Upper lobe of left lung (tissue), 6 donors: ENCODE measurements at regions not wholly inside any gene's neighbourhood (a gene's known extent, or its start where the extent isn't known, plus 50 kb on each side); places are given as distances from the start of the nearest gene placed in this dataset.
"Not testable (repeated sequence)": the region's sequence is repeated elsewhere in the genome, so short reads cannot be mapped to it uniquely, and the experiment has no call there.

Experiments used
- ATAC-seq, 2 donors: fragments of 200-7000 bp; cut with Tn5 transposase; one replicate each; pipeline ENCODE4 v1.9.1; 2022; ENCODE audit warnings: mild to moderate bottlenecking in 2 of 2, moderate library complexity in 2 of 2; ENCODE audit not compliant: low FRiP score in 2 of 2
- DNase-seq, 2 donors: peaks; one replicate each; pipeline ENCODE4 v3.0.0-alpha.2; 2019 to 2020
- H3K27ac ChIP-seq, 4 donors: fragments of 200-600 bp; sonication (generic); one replicate each; pipeline ENCODE4 v1.5.1; 2016 to 2019
- H3K27me3 ChIP-seq, 4 donors: fragments of 200-600 bp; sonication (generic); one replicate each; pipeline ENCODE4 v1.5.1; 2017 to 2019
- H3K36me3 ChIP-seq, 4 donors: fragments of 200-600 bp; sonication (generic); one replicate each; pipeline ENCODE4 v1.5.1; 2016 to 2019
- H3K4me1 ChIP-seq, 4 donors: fragments of 200-600 bp; sonication (generic); one replicate each; pipeline ENCODE4 v1.5.1; 2018 to 2019
- H3K4me3 ChIP-seq, 4 donors: fragments of 200-600 bp; sonication (generic); one replicate each; pipeline ENCODE4 v1.5.1; 2017 to 2019; ENCODE audit warnings: mild to moderate bottlenecking in 2 of 4, moderate library complexity in 1 of 4
- H3K9me3 ChIP-seq, 4 donors: fragments of 200-600 bp; sonication (generic); one replicate each; pipeline ENCODE4 v1.5.1; 2018 to 2019
- CTCF ChIP-seq, 6 experiments: fragments of 450-650 bp in 4 of 6; fragments of 200-600 bp in 2 of 6; sonication (generic) in 2 of 6; IDR thresholded peaks; one replicate each; pipeline ENCODE4 v1.5.1; 2016 to 2019; ENCODE audit warnings: antibody characterized with exemption in 6 of 6
- EP300 ChIP-seq, 4 donors: sonication (generic); formaldehyde crosslinking; IDR thresholded peaks; one replicate each; pipeline ENCODE4 v1.5.1; 2017; ENCODE audit warnings: antibody characterized with exemption in 4 of 4, control low read depth in 2 of 4
- POLR2A ChIP-seq, 4 donors: fragments of 450-650 bp; IDR thresholded peaks; one replicate each; pipeline ENCODE4 v1.5.1; 2016 to 2017; ENCODE audit warnings: antibody characterized with exemption in 4 of 4, mild to moderate bottlenecking in 2 of 4
- POLR2AphosphoS5 ChIP-seq, 2 donors: sonication (generic); formaldehyde crosslinking; IDR thresholded peaks; one replicate each; pipeline ENCODE4 v1.5.1; 2017; ENCODE audit warnings: antibody characterized with exemption in 2 of 2
- WGBS, 2 donors: methylation state at CpG; one replicate each; pipeline ENCODE4 v1.1.5; 2017 to 2018; 5-methylcytosine and 5-hydroxymethylcytosine counted together
- donor health status: DM: no; HTN: no; CAD: no; lungs with moderate emphysema.
- donor health status: DM: no; HTN: yes; CAD: no; lungs with severe emphysema.

- ATAC-seq (no peak), DNase-seq (no peak)
- no peaks in the 10 kb centered on the region for H3K9me3 ChIP-seq
- H3K27ac ChIP-seq: no peak overlapping the region
- H3K36me3 ChIP-seq: no peaks in the 10 kb centered on the region
- 42 to 61% methylated on average over 2 of the region's 2 CpGs for WGBS, 2 donors
- no peaks in the 10 kb centered on the region for H3K4me1 ChIP-seq
- H3K27me3 ChIP-seq: no peaks in the 10 kb centered on the region
- TF ChIP-seq CTCF (IDR thresholded peaks at IDR 0.05): no peak
- no peak for TF ChIP-seq POLR2AphosphoS5 (IDR thresholded peaks at IDR 0.05)
- TF ChIP-seq POLR2A (IDR thresholded peaks at IDR 0.05): no peak
- TF ChIP-seq EP300 (IDR thresholded peaks at IDR 0.05): no peak
- H3K4me3 ChIP-seq: no peak overlapping the region
These were observed 90.7 kb downstream of the C11orf87 start for GRCh38 chr11:109512680-109513079.

- Histone ChIP-seq H3K27ac (no peak overlapping the region), H3K36me3 (no peaks in the 10 kb centered on the region), H3K4me3 (no peak overlapping the region), H3K9me3 (no peaks in the 10 kb centered on the region), H3K27me3 (no peaks in the 10 kb centered on the region), H3K4me1 (no peaks in the 10 kb centered on the region)
- ATAC-seq (no peak), DNase-seq (no peak)
- 29 to 40% methylated on average over 2 of the region's 2 CpGs for WGBS, 2 donors
- TF ChIP-seq CTCF (IDR thresholded peaks at IDR 0.05) (no peak), POLR2AphosphoS5 (IDR thresholded peaks at IDR 0.05) (no peak), POLR2A (IDR thresholded peaks at IDR 0.05) (no peak), EP300 (IDR thresholded peaks at IDR 0.05) (no peak)
These were observed 92.5 kb downstream of the C11orf87 start for GRCh38 chr11:109514313-109515018.

GRCh38 chr11:109519253-109519652 lies 97.3 kb downstream of the C11orf87 start:
- Histone ChIP-seq H3K9me3 (peaks cover 0 to 4% (median 0%) of the 10 kb centered on the region in 4 donors), H3K4me3 (no peak overlapping the region), H3K4me1 (no peaks in the 10 kb centered on the region), H3K27ac (no peak overlapping the region), H3K36me3 (no peaks in the 10 kb centered on the region), H3K27me3 (no peaks in the 10 kb centered on the region)
- TF ChIP-seq EP300 (IDR thresholded peaks at IDR 0.05) (no peak), POLR2A (IDR thresholded peaks at IDR 0.05) (no peak), POLR2AphosphoS5 (IDR thresholded peaks at IDR 0.05) (no peak), CTCF (IDR thresholded peaks at IDR 0.05) (no peak)
- WGBS, 2 donors: 76 to 81% methylated on average over 2 of the region's 2 CpGs
- ATAC-seq (no peak), DNase-seq (no peak)

- DNase-seq: no peak
- WGBS, 2 donors: 64 to 77% methylated on average over 1 of the region's 1 CpG
- H3K27me3 ChIP-seq: no peaks in the 10 kb centered on the region
- H3K27ac ChIP-seq: no peak overlapping the region
- no peak overlapping the region for H3K4me3 ChIP-seq
- H3K4me1 ChIP-seq: no peaks in the 10 kb centered on the region
- ATAC-seq: no peak
- H3K9me3 ChIP-seq: peaks cover 0 to 4% (median 0%) of the 10 kb centered on the region in 4 donors
- no peaks in the 10 kb centered on the region for H3K36me3 ChIP-seq
- TF ChIP-seq EP300 (IDR thresholded peaks at IDR 0.05): no peak
- TF ChIP-seq POLR2A (IDR thresholded peaks at IDR 0.05): no peak
- no peak for TF ChIP-seq POLR2AphosphoS5 (IDR thresholded peaks at IDR 0.05)
These were observed 99.6 kb downstream of the C11orf87 start for GRCh38 chr11:109521571-109522086.

GRCh38 chr11:109522116-109522755 lies 100.2 kb downstream of the C11orf87 start:
- WGBS, 2 donors: 79 to 84% methylated on average over 2 of the region's 2 CpGs

GRCh38 chr11:109525636-109526035 lies 103.6 kb downstream of the C11orf87 start:
- not testable (repeated sequence) for H3K27ac ChIP-seq, H3K4me1 ChIP-seq, DNase-seq, H3K9me3 ChIP-seq, H3K36me3 ChIP-seq, ATAC-seq, H3K27me3 ChIP-seq, H3K4me3 ChIP-seq
- WGBS, 2 donors: 88 to 89% methylated on average over 7 of the region's 7 CpGs

More at GRCh38 chr11:109522116-109522755, 100.2 kb downstream of the C11orf87 start:
- peaks cover 0 to 4% (median 0%) of the 10 kb centered on the region in 4 donors for H3K9me3 ChIP-seq
- TF ChIP-seq CTCF (IDR thresholded peaks at IDR 0.05) (no peak), POLR2A (IDR thresholded peaks at IDR 0.05) (no peak), POLR2AphosphoS5 (IDR thresholded peaks at IDR 0.05) (no peak), EP300 (IDR thresholded peaks at IDR 0.05) (no peak)
- H3K36me3 ChIP-seq: no peaks in the 10 kb centered on the region
- H3K27ac ChIP-seq: no peak overlapping the region
- no peaks in the 10 kb centered on the region for H3K27me3 ChIP-seq
- DNase-seq: no peak
- no peaks in the 10 kb centered on the region for H3K4me1 ChIP-seq
- H3K4me3 ChIP-seq: no peak overlapping the region
- no peak for ATAC-seq
